ENCODE measurements at regions not wholly inside any gene's neighbourhood (a gene's known extent, or its start where the extent isn't known, plus 50 kb on each side); places are given as distances from the start of the nearest gene placed in this dataset.

GRCh38 chr9:7227951-7228350, 470.2 kb downstream of the KDM4C start:
- no peak for DNase-seq

- DNase-seq = no peak
Observed at GRCh38 chr9:7226007-7226640, 468.4 kb downstream of the KDM4C start.
